ENCODE measurements at regions not wholly inside any gene's neighbourhood (a gene's known extent, or its start where the extent isn't known, plus 50 kb on each side); places are given as distances from the start of the nearest gene placed in this dataset.

GRCh38 chr2:47272905-47273758, 96.0 kb upstream of the EPCAM start:
- Histone ChIP-seq H3K23me2 (ENCODE audit: insufficient read length, low read depth, low read length, poor library complexity, severe bottlenecking) (no peaks in the 10 kb centered on the region), H2BK120ac (ENCODE audit: low read depth, low read length, poor library complexity, severe bottlenecking) (no peak overlapping the region), H2AK5ac (ENCODE audit: insufficient read length, low read length) (no peak overlapping the region), H3K23ac (ENCODE audit: insufficient read length, low read depth, low read length) (no peak overlapping the region), H3K4ac (ENCODE audit: low read depth, low read length) (no peak overlapping the region), H3K27ac (ENCODE audit: insufficient read length, low read depth, low read length) (no peak overlapping the region), H3K27me3 (ENCODE audit: insufficient read depth, low read length) (no peaks in the 10 kb centered on the region), H3K79me1 (ENCODE audit: insufficient read depth, low read depth, low read length, poor library complexity, severe bottlenecking) (no peaks in the 10 kb centered on the region), H3K14ac (ENCODE audit: insufficient read depth, low read length) (no peak overlapping the region), H3K4me2 (ENCODE audit: insufficient read depth, insufficient read length, low read length) (peak overlapping the region; percentile 34), H3K9ac (ENCODE audit: extremely low read depth, insufficient read length, low read length) (no peak overlapping the region), H3K4me1 (ENCODE audit: insufficient read depth, low read length) (peaks cover 2% of the 10 kb centered on the region; the same call in 1 of the 2 replicates), H3K56ac (ENCODE audit: insufficient read length, low read depth, low read length) (no peak overlapping the region), H2BK5ac (ENCODE audit: insufficient read length, low read length) (no peak overlapping the region), H3K9me3 (ENCODE audit: control insufficient read depth, low read depth, low read length) (no peaks in the 10 kb centered on the region), H2AFZ (ENCODE audit: low read length) (no peak overlapping the region), H4K20me1 (ENCODE audit: control insufficient read depth, insufficient read depth, insufficient read length) (no peaks in the 10 kb centered on the region), H4K8ac (replicated peaks; ENCODE audit: insufficient read length, low read depth, low read length) (no peak overlapping the region), H2BK12ac (ENCODE audit: insufficient read length, low read depth, low read length) (no peak overlapping the region), H3K18ac (ENCODE audit: insufficient read length, low read depth, low read length) (no peak overlapping the region), H2BK20ac (ENCODE audit: low read depth, low read length, poor library complexity, severe bottlenecking) (no peak overlapping the region), H4K5ac (ENCODE audit: insufficient read length, low read depth, low read length) (no peak overlapping the region), H3T11ph (ENCODE audit: low read length) (no peak overlapping the region), H3K79me2 (ENCODE audit: insufficient read depth, low read length) (no peaks in the 10 kb centered on the region), H2BK15ac (ENCODE audit: low read depth, low read length) (no peak overlapping the region), H4K91ac (ENCODE audit: insufficient read length, low read depth, low read length) (peak overlapping the region; percentile 40)
- TF ChIP-seq CTCF (conservative IDR thresholded peaks at IDR 0.05), result no peak
- Mint-ChIP-seq H3K36me3 (ENCODE audit: insufficient read depth in 1 of 3, low read depth in 3 of 3) (no peaks in the 10 kb centered on the region), H3K27me3 (ENCODE audit: low read depth) (no peaks in the 10 kb centered on the region), H3K4me1 (peaks cover 25 to 33% of the 10 kb centered on the region in 2 experiments), H3K4me3 (0 out of 5 replicates have a peak overlapping the region, but pooled peaks of 1 of the 2 experiments have one; percentile 2), H3K9me3 (peaks cover under 1 to 4% of the 10 kb centered on the region in 2 experiments; a peak in 3 of 5 replicates), H3K27ac (peak overlapping the region in 1 of 3 experiments; percentile 52; a peak in 1 of 7 replicates)
- no peak for DNase-seq
- WGBS (ENCODE audit: extremely low coverage, insufficient read length, low lambda C conversion rate), result no CpG with 5 or more reads among the region's 18 CpGs
